CD4-positive, alpha-beta memory T cell (primary cell): ENCODE measurements at regions not wholly inside any gene's neighbourhood (a gene's known extent, or its start where the extent isn't known, plus 50 kb on each side); places are given as distances from the start of the nearest gene placed in this dataset.

Experiments used
- CTCF ChIA-PET: fragments of 350-600 bp; sonication (Branson Sonifier 250); formaldehyde crosslinking; loops from one replicate; lab custom pipeline; 2021; ENCODE audit warnings: inconsistent platforms; ENCODE audit not compliant: partially characterized antibody; lab: Charles Lee
- POLR2A ChIA-PET: fragments of 350-600 bp; sonication (Branson Sonifier 250); formaldehyde crosslinking; loops from one replicate; lab custom pipeline; 2021; ENCODE audit not compliant: partially characterized antibody; lab: Charles Lee
- DNase-seq, 5 donors: peaks; one replicate each; pipeline versions ENCODE4 v3.0.0 to v3.0.0-alpha.2; 2020 to 2022; ENCODE audit warnings: mixed read lengths in 1 of 5
- H3K27ac ChIP-seq: one replicate; pipeline ENCODE4 v1.7.0; 2013; ENCODE audit warnings: low read depth, low read length
- H3K27me3 ChIP-seq: 2 replicates; pipeline ENCODE4 v1.7.0; 2013; ENCODE audit warnings: mild to moderate bottlenecking, low read length, moderate library complexity; ENCODE audit not compliant: insufficient read depth
- H3K36me3 ChIP-seq: 2 replicates; pipeline ENCODE4 v1.7.0; 2013; ENCODE audit warnings: mild to moderate bottlenecking, low read length, moderate library complexity; ENCODE audit not compliant: insufficient read depth
- H3K4me1 ChIP-seq: 2 replicates; pipeline ENCODE4 v1.7.0; 2013; ENCODE audit warnings: mild to moderate bottlenecking, low read length, moderate library complexity; ENCODE audit not compliant: insufficient read depth
- H3K4me3 ChIP-seq, 2 donors: one replicate each; pipeline ENCODE4 v1.7.0; 2013; ENCODE audit warnings: low read length in 2 of 2, mild to moderate bottlenecking in 1 of 2
- H3K9me3 ChIP-seq, 2 donors: one replicate each; pipeline ENCODE4 v1.7.0; 2013; ENCODE audit warnings: low read length in 2 of 2, control low read depth in 1 of 2; ENCODE audit not compliant: control insufficient read depth in 1 of 2
- H3K27ac Mint-ChIP-seq, 7 donors: one replicate each; pipeline ENCODE4 v1.8.0; 2020 to 2021; ENCODE audit warnings: mixed read lengths in 7 of 7, mild to moderate bottlenecking in 6 of 7, inconsistent platforms in 3 of 7, moderate library complexity in 3 of 7
- H3K27me3 Mint-ChIP-seq, 2 donors: one replicate each; pipeline ENCODE4 v1.8.0; 2020 to 2021; ENCODE audit warnings: mixed read lengths in 2 of 2
- H3K36me3 Mint-ChIP-seq, 2 donors: one replicate each; pipeline ENCODE4 v1.8.0; 2020 to 2021; ENCODE audit warnings: mixed read lengths in 2 of 2, inconsistent platforms in 1 of 2, mild to moderate bottlenecking in 1 of 2
- H3K4me1 Mint-ChIP-seq, 4 donors: one replicate each; pipeline ENCODE4 v1.8.0; 2020 to 2021; ENCODE audit warnings: mixed read lengths in 4 of 4, mild to moderate bottlenecking in 1 of 4
- H3K4me3 Mint-ChIP-seq, 8 donors: one replicate each; pipeline ENCODE4 v1.8.0; 2020 to 2021; ENCODE audit warnings: mixed read lengths in 8 of 8, mild to moderate bottlenecking in 7 of 8, moderate library complexity in 6 of 8, inconsistent platforms in 3 of 8
- H3K9me3 Mint-ChIP-seq, 8 donors: one replicate each; pipeline ENCODE4 v1.8.0; 2020 to 2021; ENCODE audit warnings: mixed read lengths in 8 of 8, mild to moderate bottlenecking in 5 of 8, inconsistent platforms in 3 of 8, moderate library complexity in 1 of 8
- intact Hi-C: fragments of 100-400 bp; cut with micrococcal nuclease; formaldehyde crosslinking; loops from one replicate; pipeline ENCODE4 v1.15.1; 2023

DNA sequence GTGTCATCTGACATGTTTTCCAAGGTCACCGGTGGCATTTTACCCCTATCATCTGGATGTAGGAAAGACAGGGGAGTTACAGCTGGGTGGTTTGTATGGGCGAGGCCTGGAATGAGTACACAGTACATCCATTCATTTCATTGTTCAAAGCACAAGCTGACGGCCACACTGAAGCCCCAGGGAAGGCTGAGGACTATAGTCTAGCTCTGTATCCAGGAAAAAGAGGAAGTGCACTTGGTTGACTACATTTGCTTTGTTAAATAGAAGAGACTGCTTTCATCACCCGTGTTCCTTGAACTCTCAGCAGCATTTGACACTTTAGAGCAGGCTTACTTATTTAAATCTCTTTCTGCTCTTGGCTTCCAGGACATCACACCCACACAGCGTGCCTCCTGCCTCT is 1041.0 kb upstream of the TENM3 start:
- Histone ChIP-seq H3K36me3 (no peaks in the 10 kb centered on the region), H3K4me3 (no peak overlapping the region), H3K9me3 (no peaks in the 10 kb centered on the region), H3K4me1 (no peaks in the 10 kb centered on the region), H3K27ac (no peak overlapping the region), H3K27me3 (no peaks in the 10 kb centered on the region)
- Mint-ChIP-seq H3K4me3 (no peak overlapping the region), H3K27me3 (no peaks in the 10 kb centered on the region), H3K27ac (no peak overlapping the region), H3K9me3 (peaks cover 0 to 11% (median 2%) of the 10 kb centered on the region in 8 donors), H3K36me3 (no peaks in the 10 kb centered on the region), H3K4me1 (no peaks in the 10 kb centered on the region)
- POLR2A ChIA-PET = no interaction called here
- DNase-seq = no peak
- CTCF ChIA-PET = no interaction called here
- intact Hi-C loops = no loop called here

DNA sequence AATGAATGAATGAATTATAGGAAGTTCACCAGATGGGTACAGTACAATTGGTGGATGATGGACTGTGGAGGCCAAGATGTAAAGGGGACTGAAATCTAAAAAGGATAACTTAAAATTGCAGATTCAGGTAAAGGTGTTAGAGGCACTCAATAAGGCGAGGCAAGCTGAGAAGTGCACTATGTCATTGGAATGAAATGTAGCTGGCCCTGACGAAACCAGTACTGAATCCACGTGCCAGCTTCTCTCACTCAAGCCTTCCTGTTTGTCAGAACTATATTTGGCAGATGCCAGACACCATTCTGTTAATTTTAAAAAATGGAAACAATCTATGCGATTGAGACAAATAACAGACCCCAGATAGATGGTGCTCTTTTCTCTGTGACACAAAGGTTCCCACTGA is 1039.1 kb upstream of the TENM3 start:
- H3K27me3 Mint-ChIP-seq = no peaks in the 10 kb centered on the region
- no peak overlapping the region for H3K27ac Mint-ChIP-seq
- no peak for DNase-seq
- H3K4me3 Mint-ChIP-seq = no peak overlapping the region
- no peaks in the 10 kb centered on the region for H3K4me1 Mint-ChIP-seq
- no peaks in the 10 kb centered on the region for H3K4me1 ChIP-seq
- ChIA-PET POLR2A (no interaction called here), CTCF (no interaction called here)
- no peak overlapping the region for H3K27ac ChIP-seq
- no peaks in the 10 kb centered on the region for H3K27me3 ChIP-seq
- no peak overlapping the region for H3K4me3 ChIP-seq
- H3K36me3 ChIP-seq = no peaks in the 10 kb centered on the region
- intact Hi-C loops = no loop called here
- H3K9me3 Mint-ChIP-seq = peaks cover 0 to 11% (median 2%) of the 10 kb centered on the region in 8 donors
- H3K36me3 Mint-ChIP-seq = no peaks in the 10 kb centered on the region
- H3K9me3 ChIP-seq = no peaks in the 10 kb centered on the region

DNA sequence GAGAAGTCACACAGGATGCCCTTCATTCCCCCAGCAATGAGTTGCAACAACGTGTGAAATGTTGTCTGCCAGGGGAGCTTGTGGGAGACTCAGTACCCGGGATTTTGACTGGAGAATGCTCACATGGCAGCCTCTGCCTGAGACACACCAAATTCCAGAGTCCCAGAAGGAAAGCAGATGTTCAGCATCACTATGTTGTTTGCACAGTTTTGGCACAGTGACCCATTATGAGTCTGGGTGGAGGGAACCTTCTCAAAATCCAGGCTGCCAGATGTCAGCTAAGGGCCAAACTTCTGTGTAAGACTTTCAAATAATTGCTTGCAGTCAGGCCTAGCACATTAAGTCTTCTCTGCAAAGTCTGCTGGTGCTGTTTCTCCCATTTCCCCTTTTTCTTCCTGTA is 1029.7 kb upstream of the TENM3 start:
- H3K9me3 ChIP-seq = no peaks in the 10 kb centered on the region
- Mint-ChIP-seq H3K27me3 (peaks cover 0 to 1% of the 10 kb centered on the region in 2 donors), H3K27ac (no peak overlapping the region), H3K9me3 (peaks cover 0 to 12% (median 1%) of the 10 kb centered on the region in 8 donors), H3K4me1 (no peaks in the 10 kb centered on the region), H3K4me3 (no peak overlapping the region), H3K36me3 (no peaks in the 10 kb centered on the region)
- POLR2A ChIA-PET = no interaction called here
- H3K27ac ChIP-seq = no peak overlapping the region
- no peaks in the 10 kb centered on the region for H3K27me3 ChIP-seq
- DNase-seq = no peak
- CTCF ChIA-PET = no interaction called here
- no peaks in the 10 kb centered on the region for H3K36me3 ChIP-seq
- intact Hi-C loops = no loop called here
- no peaks in the 10 kb centered on the region for H3K4me1 ChIP-seq
- no peak overlapping the region for H3K4me3 ChIP-seq

DNA sequence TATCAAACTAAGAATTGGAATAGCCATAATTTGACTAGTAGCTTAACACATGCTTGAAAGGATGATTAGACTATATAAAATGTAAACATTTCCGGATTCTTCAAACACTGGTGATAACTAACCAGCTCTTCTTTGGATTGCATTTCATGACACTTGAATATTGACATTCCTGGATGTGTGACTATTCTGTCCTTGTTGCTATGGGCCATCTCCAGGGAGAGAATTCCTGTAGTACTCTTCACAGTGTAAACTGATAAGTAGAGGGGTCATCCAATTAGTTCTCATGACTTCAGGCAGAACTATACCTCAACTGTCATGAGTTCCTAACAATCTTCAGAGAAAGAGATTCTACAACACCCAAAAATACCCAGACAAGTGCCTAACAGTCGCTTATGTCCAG is 1026.7 kb upstream of the TENM3 start:
- POLR2A ChIA-PET = no interaction called here
- H3K4me1 Mint-ChIP-seq = no peaks in the 10 kb centered on the region
- no peak overlapping the region for H3K27ac Mint-ChIP-seq

DNA sequence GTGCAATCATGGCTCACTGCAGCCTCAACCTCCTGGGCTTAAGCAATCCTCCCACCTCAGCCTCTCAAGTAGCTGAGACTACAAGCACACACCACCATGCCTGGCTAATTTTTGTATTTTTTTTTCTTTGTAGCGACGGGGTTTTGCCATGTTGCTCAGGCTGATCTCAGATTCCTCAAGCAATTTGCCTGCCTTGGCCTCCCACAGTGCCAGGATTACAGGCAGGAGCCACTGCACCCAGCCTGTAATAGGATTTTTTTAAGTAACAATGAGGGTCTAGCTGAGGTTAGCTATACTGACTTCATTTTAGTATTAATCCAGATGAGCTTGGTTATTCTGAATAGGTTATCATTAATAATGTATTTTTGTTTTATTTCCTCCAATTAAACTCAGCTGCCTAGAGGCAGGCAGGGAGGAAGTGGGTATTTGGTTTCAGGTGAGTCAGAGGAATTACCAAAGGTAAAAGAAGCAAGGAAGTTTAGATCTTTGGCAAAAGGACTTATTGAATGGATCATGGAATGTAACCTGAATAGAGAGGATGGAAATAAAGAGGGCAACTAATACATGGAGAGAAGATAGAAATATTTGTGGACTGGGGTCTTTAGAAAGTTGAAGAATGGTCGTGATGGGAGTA is 1023.3 kb upstream of the TENM3 start:
- ChIA-PET POLR2A (no interaction called here), CTCF (no interaction called here)
- intact Hi-C loops = no loop called here

More for the DNA sequence above, 1026.7 kb upstream of the TENM3 start:
- H3K27ac ChIP-seq = no peak overlapping the region
- no peak overlapping the region for H3K4me3 ChIP-seq
- no peak for DNase-seq
- peaks cover 0 to 1% of the 10 kb centered on the region in 2 donors for H3K27me3 Mint-ChIP-seq
- no peak overlapping the region for H3K4me3 Mint-ChIP-seq
- no peaks in the 10 kb centered on the region for H3K27me3 ChIP-seq
- CTCF ChIA-PET = no interaction called here
- H3K36me3 Mint-ChIP-seq = no peaks in the 10 kb centered on the region
- H3K4me1 ChIP-seq = no peaks in the 10 kb centered on the region
- H3K9me3 ChIP-seq = no peaks in the 10 kb centered on the region
- no peaks in the 10 kb centered on the region for H3K36me3 ChIP-seq
- H3K9me3 Mint-ChIP-seq = peaks cover 0 to 9% (median 0%) of the 10 kb centered on the region in 8 donors
- intact Hi-C loops = no loop called here

DNA sequence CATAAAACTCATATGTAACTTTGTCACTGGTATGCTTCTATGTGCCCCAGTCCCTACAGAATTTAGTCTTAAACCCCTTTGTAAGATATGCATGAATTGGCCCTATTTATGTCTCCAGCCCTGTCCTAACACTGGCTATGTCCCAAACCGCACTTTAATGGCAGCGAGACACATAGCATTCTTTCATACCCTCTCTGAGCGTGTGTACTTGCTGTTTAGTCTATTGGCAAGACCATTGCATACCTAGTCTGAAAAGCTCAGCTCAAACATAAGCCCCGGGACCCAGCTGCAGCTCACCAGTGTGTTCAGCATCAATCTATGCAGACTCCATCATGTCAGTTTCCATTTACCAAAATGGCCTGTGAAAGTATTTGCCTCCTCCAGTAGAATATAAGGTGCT is 1018.4 kb upstream of the TENM3 start:
- Mint-ChIP-seq H3K27me3 (no peaks in the 10 kb centered on the region), H3K4me3 (no peak overlapping the region), H3K4me1 (no peaks in the 10 kb centered on the region), H3K9me3 (peaks cover 0 to 2% (median 0%) of the 10 kb centered on the region in 8 donors), H3K36me3 (no peaks in the 10 kb centered on the region), H3K27ac (no peak overlapping the region)
- intact Hi-C loops = no loop called here
- DNase-seq = no peak
- Histone ChIP-seq H3K27me3 (no peaks in the 10 kb centered on the region), H3K9me3 (no peaks in the 10 kb centered on the region), H3K4me3 (no peak overlapping the region), H3K4me1 (no peaks in the 10 kb centered on the region), H3K27ac (no peak overlapping the region), H3K36me3 (no peaks in the 10 kb centered on the region)
- CTCF ChIA-PET = no interaction called here
- POLR2A ChIA-PET = no interaction called here

More for the DNA sequence above, 1023.3 kb upstream of the TENM3 start:
- H3K36me3 ChIP-seq = no peaks in the 10 kb centered on the region
- H3K9me3 Mint-ChIP-seq = peaks cover 0 to 4% (median under 1%) of the 10 kb centered on the region in 8 donors
- no peaks in the 10 kb centered on the region for H3K9me3 ChIP-seq
- H3K27me3 Mint-ChIP-seq = peaks cover 0 to 1% of the 10 kb centered on the region in 2 donors
- no peaks in the 10 kb centered on the region for H3K36me3 Mint-ChIP-seq
- H3K27me3 ChIP-seq = no peaks in the 10 kb centered on the region
- H3K4me1 Mint-ChIP-seq = no peaks in the 10 kb centered on the region
- no peak overlapping the region for H3K4me3 Mint-ChIP-seq
- H3K4me3 ChIP-seq = no peak overlapping the region
- H3K27ac ChIP-seq = no peak overlapping the region
- no peaks in the 10 kb centered on the region for H3K4me1 ChIP-seq
- no peak for DNase-seq
- no peak overlapping the region for H3K27ac Mint-ChIP-seq

DNA sequence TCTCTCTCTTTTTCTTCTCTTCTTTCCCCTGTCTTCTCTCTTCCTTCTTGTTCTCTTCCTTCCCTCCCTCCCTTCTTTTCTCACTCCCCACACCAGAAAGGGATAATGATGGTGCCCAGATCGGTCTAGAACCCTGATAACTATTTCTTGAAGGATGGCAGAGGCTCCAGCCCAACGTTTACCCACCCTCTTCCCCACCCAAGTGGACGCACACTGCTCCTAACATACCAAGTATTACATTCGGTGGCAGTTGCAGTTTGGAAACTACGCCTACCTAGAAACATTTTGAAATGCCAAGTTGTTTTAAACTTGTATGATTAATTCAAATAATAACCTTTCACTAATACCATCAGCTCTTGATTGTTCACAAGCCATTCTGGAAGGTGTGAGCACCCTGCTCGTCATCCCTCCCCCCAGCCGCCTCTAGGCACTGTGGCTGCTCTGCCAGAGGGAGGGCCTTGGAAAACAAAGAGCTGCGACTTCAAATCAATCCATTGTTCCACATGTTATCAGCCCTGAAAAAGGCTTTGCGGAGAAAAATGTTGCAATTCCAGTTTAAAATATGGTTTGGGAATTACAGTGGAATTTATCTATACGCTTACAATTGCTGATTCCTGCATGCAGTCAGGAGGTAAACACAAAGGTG is 1017.5 kb upstream of the TENM3 start:
- H3K4me1 Mint-ChIP-seq = no peaks in the 10 kb centered on the region
- POLR2A ChIA-PET = no interaction called here
- H3K36me3 Mint-ChIP-seq = no peaks in the 10 kb centered on the region
- no peak overlapping the region for H3K27ac Mint-ChIP-seq
- Histone ChIP-seq H3K4me1 (no peaks in the 10 kb centered on the region), H3K27me3 (no peaks in the 10 kb centered on the region), H3K27ac (no peak overlapping the region), H3K4me3 (no peak overlapping the region), H3K36me3 (no peaks in the 10 kb centered on the region), H3K9me3 (no peaks in the 10 kb centered on the region)
- H3K9me3 Mint-ChIP-seq = peaks cover 0 to 2% (median 0%) of the 10 kb centered on the region in 8 donors
- intact Hi-C loops = no loop called here
- H3K27me3 Mint-ChIP-seq = no peaks in the 10 kb centered on the region
- DNase-seq = no peak
- CTCF ChIA-PET = no interaction called here
- H3K4me3 Mint-ChIP-seq = no peak overlapping the region
